Hepatocyte (in vitro differentiated cells): ENCODE measurements at regions not wholly inside any gene's neighbourhood (a gene's known extent, or its start where the extent isn't known, plus 50 kb on each side); places are given as distances from the start of the nearest gene placed in this dataset.

Experiments used
- DNase-seq: peaks from one replicate; pipeline ENCODE4 v3.0.0-alpha.2; 2016; ENCODE audit warnings: low spot score
- H2AFZ ChIP-seq: fragments of 200-600 bp; sonication (generic); 2 replicates; pipeline ENCODE4 v1.6.0; 2016; ENCODE audit warnings: antibody characterized with exemption, mild to moderate bottlenecking
- H3K27ac ChIP-seq: fragments of 200-600 bp; sonication (generic); 2 replicates; pipeline ENCODE4 v1.5.1; 2016; ENCODE audit warnings: mild to moderate bottlenecking
- H3K27me3 ChIP-seq: fragments of 200-600 bp; sonication (generic); 2 replicates; pipeline ENCODE4 v1.6.1; 2016
- H3K36me3 ChIP-seq: fragments of 200-600 bp; sonication (generic); replicated peaks from 2 replicates; pipeline ENCODE4 v1.5.1; 2016; ENCODE audit warnings: low read depth; ENCODE audit not compliant: insufficient read depth
- H3K4me1 ChIP-seq: fragments of 200-600 bp; sonication (generic); 2 replicates; pipeline ENCODE4 v1.5.1; 2016; ENCODE audit warnings: mild to moderate bottlenecking, moderate library complexity; ENCODE audit not compliant: insufficient read depth
- H3K4me2 ChIP-seq: fragments of 200-600 bp; sonication (generic); 2 replicates; pipeline ENCODE4 v1.6.0; 2016
- H3K4me3 ChIP-seq: fragments of 200-600 bp; sonication (generic); 2 replicates; pipeline ENCODE4 v1.5.1; 2016; ENCODE audit warnings: mild to moderate bottlenecking
- H3K79me2 ChIP-seq: fragments of 200-600 bp; sonication (generic); 2 replicates; pipeline ENCODE4 v1.6.0; 2017; ENCODE audit warnings: mild to moderate bottlenecking
- H3K9me2 ChIP-seq: fragments of 200-600 bp; sonication (generic); replicated peaks from 2 replicates; pipeline ENCODE4 v1.6.0; 2017; ENCODE audit warnings: mild to moderate bottlenecking; ENCODE audit not compliant: insufficient read depth
- H3K9me3 ChIP-seq: fragments of 200-600 bp; sonication (generic); 2 replicates; pipeline ENCODE4 v1.5.1; 2016; ENCODE audit warnings: low read depth, mild to moderate bottlenecking
- H4K20me1 ChIP-seq: fragments of 200-600 bp; sonication (generic); 2 replicates; pipeline ENCODE4 v1.6.0; 2016; ENCODE audit warnings: mild to moderate bottlenecking; ENCODE audit not compliant: insufficient read depth, poor library complexity, severe bottlenecking
- EZH2 ChIP-seq: fragments of 200-600 bp; sonication (generic); IDR thresholded peaks from 2 replicates; pipeline ENCODE4 v1.6.1; 2016; ENCODE audit warnings: antibody characterized with exemption, mild to moderate bottlenecking, borderline replicate concordance
- EZH2phosphoT487 ChIP-seq: fragments of 200-600 bp; sonication (generic); IDR thresholded peaks from one replicate; pipeline ENCODE4 v1.6.1; 2018; ENCODE audit warnings: antibody characterized with exemption, mild to moderate bottlenecking, low read depth, moderate library complexity; ENCODE audit not compliant: unreplicated experiment, severe bottlenecking
- WGBS: methylation state at CpG from one replicate; pipeline ENCODE4 v1.1.6; 2016; ENCODE audit warnings: low lambda C conversion rate; ENCODE audit errors: missing lambda C conversion rate; 5-methylcytosine and 5-hydroxymethylcytosine counted together
- TF ChIP-seq, protein P1 (sequence below): fragments of 200-600 bp; sonication (generic); IDR thresholded peaks from 2 replicates; pipeline ENCODE4 v1.5.1; 2016; ENCODE audit warnings: antibody characterized with exemption, mild to moderate bottlenecking; ENCODE audit not compliant: poor library complexity

DNA sequence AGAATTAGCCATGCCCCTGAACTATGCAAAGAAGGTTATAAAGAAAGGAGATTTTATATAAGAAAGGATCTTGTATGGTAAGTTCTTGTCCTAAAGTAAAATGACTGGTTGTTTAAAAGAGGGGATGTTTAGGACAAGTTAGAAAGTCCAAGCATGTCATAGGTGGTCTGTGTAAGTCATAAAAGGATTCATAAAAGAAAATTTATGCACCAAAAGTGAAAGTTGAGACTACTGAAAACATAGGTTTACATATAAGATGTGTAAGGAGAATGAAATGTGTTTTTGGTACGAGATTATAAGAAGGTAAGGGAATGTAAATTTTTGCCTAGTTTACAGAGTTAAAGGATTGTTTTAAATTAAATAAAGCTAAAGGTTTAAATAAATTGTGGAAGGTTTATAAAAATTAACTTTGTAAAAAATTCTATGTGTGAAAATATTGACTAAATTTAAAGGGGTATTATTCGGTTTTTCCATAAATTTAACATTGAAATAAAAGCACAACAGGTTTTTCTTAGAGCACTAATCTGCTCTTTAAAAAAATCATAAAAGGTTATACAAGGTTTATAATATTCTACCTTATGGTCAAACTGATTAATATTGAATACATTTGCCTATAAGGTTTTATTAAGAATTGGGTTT is 93.6 kb upstream of the UST start:
- Histone ChIP-seq H3K4me1 (no peaks in the 10 kb centered on the region), H3K27ac (no peak overlapping the region), H4K20me1 (no peaks in the 10 kb centered on the region), H3K79me2 (no peaks in the 10 kb centered on the region), H3K9me3 (no peaks in the 10 kb centered on the region), H3K27me3 (no peaks in the 10 kb centered on the region), H3K9me2 (no peaks in the 10 kb centered on the region), H3K36me3 (no peaks in the 10 kb centered on the region), H3K4me2 (no peak overlapping the region), H3K4me3 (no peak overlapping the region), H2AFZ (no peak overlapping the region)
- DNase-seq = no peak
- WGBS = 32% methylated on average over 2 of the region's 2 CpGs
- TF ChIP-seq EZH2phosphoT487 = no peak
- TF ChIP-seq, protein P1, sequence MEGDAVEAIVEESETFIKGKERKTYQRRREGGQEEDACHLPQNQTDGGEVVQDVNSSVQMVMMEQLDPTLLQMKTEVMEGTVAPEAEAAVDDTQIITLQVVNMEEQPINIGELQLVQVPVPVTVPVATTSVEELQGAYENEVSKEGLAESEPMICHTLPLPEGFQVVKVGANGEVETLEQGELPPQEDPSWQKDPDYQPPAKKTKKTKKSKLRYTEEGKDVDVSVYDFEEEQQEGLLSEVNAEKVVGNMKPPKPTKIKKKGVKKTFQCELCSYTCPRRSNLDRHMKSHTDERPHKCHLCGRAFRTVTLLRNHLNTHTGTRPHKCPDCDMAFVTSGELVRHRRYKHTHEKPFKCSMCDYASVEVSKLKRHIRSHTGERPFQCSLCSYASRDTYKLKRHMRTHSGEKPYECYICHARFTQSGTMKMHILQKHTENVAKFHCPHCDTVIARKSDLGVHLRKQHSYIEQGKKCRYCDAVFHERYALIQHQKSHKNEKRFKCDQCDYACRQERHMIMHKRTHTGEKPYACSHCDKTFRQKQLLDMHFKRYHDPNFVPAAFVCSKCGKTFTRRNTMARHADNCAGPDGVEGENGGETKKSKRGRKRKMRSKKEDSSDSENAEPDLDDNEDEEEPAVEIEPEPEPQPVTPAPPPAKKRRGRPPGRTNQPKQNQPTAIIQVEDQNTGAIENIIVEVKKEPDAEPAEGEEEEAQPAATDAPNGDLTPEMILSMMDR = no peak
- no peak for TF ChIP-seq EZH2

DNA sequence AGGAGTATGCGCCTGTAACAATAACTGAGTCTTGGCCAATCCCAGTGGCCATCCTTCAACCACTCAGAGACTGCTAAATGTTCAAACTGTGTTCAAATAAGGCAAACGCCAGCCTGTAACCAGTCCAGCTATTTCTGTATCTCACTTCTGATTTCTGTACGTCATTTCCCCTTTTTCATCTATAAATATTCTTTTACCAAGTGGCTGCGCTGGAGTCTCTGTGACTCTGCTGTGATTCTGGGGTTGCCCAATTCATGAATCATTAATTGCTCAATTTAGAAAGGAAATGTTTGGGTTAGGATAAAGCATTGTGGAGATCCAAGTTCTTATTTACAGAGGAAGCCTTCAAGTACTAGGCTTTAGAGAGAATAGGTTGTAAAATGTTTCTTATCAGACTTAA is 89.8 kb upstream of the UST start:
- Histone ChIP-seq H2AFZ (no peak overlapping the region), H3K9me3 (no peaks in the 10 kb centered on the region), H3K4me2 (no peak overlapping the region), H3K27ac (peak overlapping the region; percentile 48), H3K4me1 (no peaks in the 10 kb centered on the region), H4K20me1 (no peaks in the 10 kb centered on the region), H3K36me3 (no peaks in the 10 kb centered on the region), H3K4me3 (no peak overlapping the region), H3K27me3 (no peaks in the 10 kb centered on the region), H3K9me2 (no peaks in the 10 kb centered on the region), H3K79me2 (no peaks in the 10 kb centered on the region)
- peak; percentile 16 for DNase-seq
- 64% methylated on average over 4 of the region's 4 CpGs for WGBS
- no peak for TF ChIP-seq EZH2
- TF ChIP-seq EZH2phosphoT487 = no peak
- TF ChIP-seq, protein P1 = no peak

DNA sequence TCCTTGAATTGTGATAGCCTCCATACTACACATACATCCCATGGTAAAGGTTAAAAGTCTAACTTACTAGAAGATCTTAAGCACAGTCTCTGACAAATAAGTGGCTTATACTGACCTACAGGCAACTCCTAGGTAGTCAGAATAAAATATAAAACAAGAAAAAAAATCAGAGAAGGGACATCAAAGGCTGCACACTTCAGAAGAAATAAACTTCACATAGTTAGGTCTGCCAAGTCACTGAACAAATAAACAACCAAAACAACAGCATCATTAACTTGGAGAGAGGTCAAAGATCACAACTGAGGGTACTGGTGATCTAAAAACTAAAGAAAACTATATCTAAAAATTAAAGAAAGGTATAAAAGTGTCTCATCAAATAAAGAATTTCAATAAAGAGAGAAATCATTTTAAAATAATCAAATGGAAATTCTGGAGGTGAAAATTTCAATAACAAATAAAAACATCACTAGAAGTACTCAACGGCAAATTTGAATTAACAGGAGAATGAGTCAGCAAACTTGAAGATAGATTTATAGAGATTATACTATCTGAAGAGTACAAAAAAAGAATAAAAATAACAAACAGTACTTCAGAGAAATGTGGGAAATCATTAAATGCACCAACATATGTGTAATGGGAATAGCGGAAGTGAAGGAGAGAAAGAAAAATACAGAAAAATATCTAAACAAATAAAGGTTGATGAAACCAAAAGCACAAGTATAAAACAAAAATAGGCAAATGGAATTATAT is 88.0 kb upstream of the UST start:
- H3K27me3 ChIP-seq = no peaks in the 10 kb centered on the region
- H3K9me3 ChIP-seq = no peaks in the 10 kb centered on the region
- whole genome bisulfite sequencing = 96% methylated on average over 2 of the region's 2 CpGs
- H4K20me1 ChIP-seq = no peaks in the 10 kb centered on the region
- H3K9me2 ChIP-seq = no peaks in the 10 kb centered on the region
- H3K36me3 ChIP-seq = no peaks in the 10 kb centered on the region
- H2AFZ ChIP-seq = no peak overlapping the region
- no peak overlapping the region for H3K27ac ChIP-seq
- no peaks in the 10 kb centered on the region for H3K79me2 ChIP-seq
- TF ChIP-seq EZH2 = no peak
- TF ChIP-seq, protein P1 = no peak
- no peak for TF ChIP-seq EZH2phosphoT487
- H3K4me3 ChIP-seq = no peak overlapping the region
- no peaks in the 10 kb centered on the region for H3K4me1 ChIP-seq
- no peak for DNase-seq
- H3K4me2 ChIP-seq = no peak overlapping the region
